Endothelial cell of umbilical vein (primary cell): ENCODE measurements at regions not wholly inside any gene's neighbourhood (a gene's known extent, or its start where the extent isn't known, plus 50 kb on each side); places are given as distances from the start of the nearest gene placed in this dataset.

Experiments
- BruUV-seq: library from RNA; stranded (reverse); fragments of 400-500 nt; replicated peaks from 2 replicates; lab custom pipeline; 2021; lab: Mats Ljungman, UMichigan
- CTCF ChIA-PET: fragments of 300-600, 350-600 bp; sonication (Branson Sonifier 250); formaldehyde crosslinking; loops from one replicate; lab custom pipeline; 2021; ENCODE audit warnings: antibody characterized with exemption, inconsistent platforms; lab: Charles Lee
- POLR2A ChIA-PET: fragments of 300-600, 350-600 bp; sonication (Branson Sonifier 250); formaldehyde crosslinking; loops from one replicate; lab custom pipeline; 2021; ENCODE audit warnings: antibody characterized with exemption, inconsistent platforms; lab: Charles Lee
- DNase-seq: peaks from one replicate; pipeline ENCODE4 v3.0.0-alpha.2; 2011; ENCODE audit warnings: low read depth, low spot score
- FAIRE-seq: peaks from 2 replicates; lab custom pipeline; 2011; peaks lifted over from hg19 to GRCh38; lab: Jason Lieb, UNC
- H2AFZ ChIP-seq: 2 replicates; pipeline ENCODE4 v1.6.0; 2012; ENCODE audit warnings: low read depth, low read length, control low read depth, inconsistent platforms
- H3K27ac ChIP-seq: 2 replicates; pipeline ENCODE4 v1.5.1; 2011; ENCODE audit warnings: low read depth, mild to moderate bottlenecking, control low read depth, low read length, moderate library complexity; ENCODE audit not compliant: insufficient read depth
- H3K27me3 ChIP-seq, 2 experiments: 2 replicates each; pipeline versions ENCODE4 v1.6.0 to v1.6.1; 2011; ENCODE audit warnings: low read length in 2 of 2, mixed read lengths in 1 of 2; ENCODE audit not compliant: control insufficient read depth in 2 of 2, insufficient read depth in 2 of 2
- H3K36me3 ChIP-seq, 2 experiments: 2 replicates in 1 of 2; 3 replicates in 1 of 2; pipeline ENCODE4 v1.5.1; 2011; ENCODE audit warnings: low read length in 2 of 2, mild to moderate bottlenecking in 1 of 2, moderate library complexity in 1 of 2; ENCODE audit not compliant: control insufficient read depth in 2 of 2, insufficient read depth in 2 of 2; ENCODE audit errors: extremely low read depth in 1 of 2
- H3K4me1 ChIP-seq: 3 replicates; pipeline ENCODE4 v1.5.1; 2011; ENCODE audit warnings: mild to moderate bottlenecking, low read length; ENCODE audit not compliant: control insufficient read depth, insufficient read depth; ENCODE audit errors: extremely low read depth
- H3K4me2 ChIP-seq: 2 replicates; pipeline ENCODE4 v1.6.1; 2011; ENCODE audit warnings: low read length, control low read depth, mixed read lengths; ENCODE audit not compliant: insufficient read depth
- H3K4me3 ChIP-seq, 3 experiments: fragments of 200-600 bp in 1 of 3; sonication (generic), shearing (Covaris generic) in 1 of 3; replicated peaks in 1 of 3; 2 replicates each; pipeline ENCODE4 v1.5.1; 2011 to 2016; ENCODE audit warnings: control low read depth in 3 of 3, low read length in 3 of 3, mild to moderate bottlenecking in 2 of 3, inconsistent platforms in 1 of 3, low read depth in 1 of 3, moderate library complexity in 1 of 3; ENCODE audit not compliant: insufficient read depth in 1 of 3
- H3K79me2 ChIP-seq: 2 replicates; pipeline ENCODE4 v1.6.0; 2012; ENCODE audit warnings: low read length, inconsistent platforms; ENCODE audit not compliant: control insufficient read depth, insufficient read depth
- H3K9ac ChIP-seq: replicated peaks from 2 replicates; pipeline ENCODE3; 2011; ENCODE audit warnings: low read length, control low read depth; ENCODE audit not compliant: insufficient read depth; ENCODE audit errors: extremely low read depth
- H3K9me1 ChIP-seq: replicated peaks from 3 replicates; pipeline ENCODE4 v1.6.0; 2011; ENCODE audit warnings: mild to moderate bottlenecking, low read length; ENCODE audit not compliant: control insufficient read depth, insufficient read depth; ENCODE audit errors: extremely low read depth
- H3K9me3 ChIP-seq: replicated peaks from 2 replicates; pipeline ENCODE4 v1.5.1; 2012; ENCODE audit warnings: low read length, inconsistent platforms; ENCODE audit not compliant: control insufficient read depth, insufficient read depth
- H4K20me1 ChIP-seq: replicated peaks from 2 replicates; pipeline ENCODE3; 2011; ENCODE audit warnings: mild to moderate bottlenecking, low read length; ENCODE audit not compliant: control insufficient read depth, insufficient read depth; ENCODE audit errors: extremely low read depth
- EZH2 ChIP-seq: IDR thresholded peaks from 2 replicates; pipeline ENCODE4 v1.6.1; 2012; ENCODE audit warnings: borderline replicate concordance, low read depth, mild to moderate bottlenecking, moderate library complexity, low read length, inconsistent platforms; ENCODE audit not compliant: severe bottlenecking
- FOS ChIP-seq: IDR thresholded peaks from 2 replicates; pipeline ENCODE4 v1.6.1; 2011; ENCODE audit warnings: mild to moderate bottlenecking, low read length, moderate library complexity, borderline replicate concordance; ENCODE audit not compliant: insufficient read depth
- GATA2 ChIP-seq: IDR thresholded peaks from 2 replicates; pipeline ENCODE4 v1.7.0; 2011; ENCODE audit warnings: low read depth, mild to moderate bottlenecking, moderate library complexity, mixed read lengths, low read length; ENCODE audit not compliant: insufficient read length, insufficient read depth
- JUN ChIP-seq: IDR thresholded peaks from 2 replicates; pipeline ENCODE4 v1.6.1; 2011; ENCODE audit warnings: borderline replicate concordance, low read depth; ENCODE audit not compliant: insufficient read length, insufficient read depth
- MYC ChIP-seq: IDR thresholded peaks from one replicate; pipeline ENCODE4 v1.6.1; 2011; ENCODE audit warnings: mild to moderate bottlenecking, low read depth, low read length
- POLR2A ChIP-seq: IDR thresholded peaks from 2 replicates; pipeline ENCODE4 v1.6.1; 2012; ENCODE audit warnings: low read depth, mild to moderate bottlenecking, control low read depth, low read length
- POLR2AphosphoS5 ChIP-seq: IDR thresholded peaks from 2 replicates; pipeline ENCODE4 v1.6.1; 2012; ENCODE audit warnings: low read depth, mild to moderate bottlenecking, control low read depth, low read length, moderate library complexity; ENCODE audit not compliant: insufficient read depth
- dilution Hi-C: fragments of 300-500 bp; cut with MboI; formaldehyde crosslinking; loops from one replicate; pipeline ENCODE4 v1.15.0; 2019; ENCODE audit warnings: low sequenced_read_pairs; ENCODE audit not compliant: extremely low pct_ligation_motif_present
- intact Hi-C: fragments of 100-400 bp; cut with micrococcal nuclease; formaldehyde crosslinking; loops from one replicate; pipeline ENCODE4 v1.10.0; 2022
- TF ChIP-seq, protein P1 (sequence below), 2 donors: IDR thresholded peaks; 1 replicate in 1 of 2; 2 replicates in 1 of 2; pipeline ENCODE4 v1.5.1; 2011; ENCODE audit warnings: low read length in 2 of 2, mild to moderate bottlenecking in 2 of 2, moderate library complexity in 2 of 2, control low read depth in 1 of 2, inconsistent platforms in 1 of 2, low read depth in 1 of 2; ENCODE audit not compliant: insufficient read depth in 1 of 2; ENCODE audit errors: extremely low read depth in 1 of 2
- TF ChIP-seq, protein P2 (sequence below): IDR thresholded peaks from 2 replicates; pipeline ENCODE4 v1.6.1; 2011; ENCODE audit not compliant: insufficient read depth, insufficient read length

DNA sequence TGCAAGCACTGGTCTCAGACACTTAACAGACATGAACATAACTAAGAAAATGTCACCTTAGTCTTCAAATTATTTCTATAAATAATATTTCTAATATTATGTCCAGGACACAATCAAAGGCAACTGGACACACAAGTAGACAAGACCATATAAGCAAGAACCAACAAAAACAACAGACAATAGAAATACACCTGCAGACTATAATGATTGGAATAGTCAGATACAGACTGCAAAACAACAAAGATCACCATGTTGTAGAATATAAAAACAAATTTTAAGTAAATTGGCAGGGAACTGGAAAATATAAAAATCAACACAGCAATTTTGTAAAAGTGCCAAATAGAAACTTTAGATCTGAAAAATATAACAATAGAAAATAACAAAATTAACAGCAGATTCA is 220.7 kb downstream of the CLCN4 start:
- Histone ChIP-seq H3K79me2 (no peaks in the 10 kb centered on the region), H3K4me3 (no peak overlapping the region), H3K9me1 (no peaks in the 10 kb centered on the region), H3K9ac (no peak overlapping the region), H4K20me1 (no peaks in the 10 kb centered on the region), H3K4me1 (no peaks in the 10 kb centered on the region), H2AFZ (no peak overlapping the region), H3K36me3 (no peaks in the 10 kb centered on the region), H3K9me3 (no peaks in the 10 kb centered on the region), H3K4me2 (no peak overlapping the region), H3K27ac (no peak overlapping the region), H3K27me3 (no peaks in the 10 kb centered on the region)
- ChIA-PET CTCF (no interaction called here), POLR2A (no interaction called here)
- dilution Hi-C loops (no loop called here), intact Hi-C loops (no loop called here)
- FAIRE-seq: no peak
- TF ChIP-seq FOS (no peak), MYC (no peak), JUN (no peak), POLR2AphosphoS5 (no peak), POLR2A (no peak), EZH2 (no peak), GATA2 (no peak)
- TF ChIP-seq, protein P1, sequence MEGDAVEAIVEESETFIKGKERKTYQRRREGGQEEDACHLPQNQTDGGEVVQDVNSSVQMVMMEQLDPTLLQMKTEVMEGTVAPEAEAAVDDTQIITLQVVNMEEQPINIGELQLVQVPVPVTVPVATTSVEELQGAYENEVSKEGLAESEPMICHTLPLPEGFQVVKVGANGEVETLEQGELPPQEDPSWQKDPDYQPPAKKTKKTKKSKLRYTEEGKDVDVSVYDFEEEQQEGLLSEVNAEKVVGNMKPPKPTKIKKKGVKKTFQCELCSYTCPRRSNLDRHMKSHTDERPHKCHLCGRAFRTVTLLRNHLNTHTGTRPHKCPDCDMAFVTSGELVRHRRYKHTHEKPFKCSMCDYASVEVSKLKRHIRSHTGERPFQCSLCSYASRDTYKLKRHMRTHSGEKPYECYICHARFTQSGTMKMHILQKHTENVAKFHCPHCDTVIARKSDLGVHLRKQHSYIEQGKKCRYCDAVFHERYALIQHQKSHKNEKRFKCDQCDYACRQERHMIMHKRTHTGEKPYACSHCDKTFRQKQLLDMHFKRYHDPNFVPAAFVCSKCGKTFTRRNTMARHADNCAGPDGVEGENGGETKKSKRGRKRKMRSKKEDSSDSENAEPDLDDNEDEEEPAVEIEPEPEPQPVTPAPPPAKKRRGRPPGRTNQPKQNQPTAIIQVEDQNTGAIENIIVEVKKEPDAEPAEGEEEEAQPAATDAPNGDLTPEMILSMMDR (IDR thresholded peaks at IDR 0.05; ENCODE audit: extremely low read depth in 1 of 2, insufficient read depth in 1 of 2, low read depth in 1 of 2, low read length in 2 of 2): no peak
- TF ChIP-seq, protein P2, sequence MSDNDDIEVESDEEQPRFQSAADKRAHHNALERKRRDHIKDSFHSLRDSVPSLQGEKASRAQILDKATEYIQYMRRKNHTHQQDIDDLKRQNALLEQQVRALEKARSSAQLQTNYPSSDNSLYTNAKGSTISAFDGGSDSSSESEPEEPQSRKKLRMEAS: no peak
- DNase-seq: no peak
- BruUV-seq: no TSS peak
